GM12878 (cell line): ENCODE measurements at regions not wholly inside any gene's neighbourhood (a gene's known extent, or its start where the extent isn't known, plus 50 kb on each side); places are given as distances from the start of the nearest gene placed in this dataset.
A peak's percentile ranks its signal among the peaks of the same experiment; 100 is the strongest.

Experiments used
- ATAC-seq: fragments of 200-7000 bp; cut with Tn5 transposase; 3 replicates; pipeline ENCODE4 v1.9.1; 2020; ENCODE audit warnings: mild to moderate bottlenecking, moderate library complexity
- BruUV-seq: library from RNA; stranded (reverse); fragments of 400-500 nt; replicated peaks from 2 replicates; lab custom pipeline; 2021; lab: Mats Ljungman, UMichigan
- CTCF ChIA-PET: fragments of 300-600 bp; sonication (Branson Sonifier 250); formaldehyde crosslinking; extraction: SDS; loops from one replicate; lab custom pipeline; 2021; ENCODE audit warnings: inconsistent platforms; lab: Yijun Ruan, JAX
- POLR2A ChIA-PET: fragments of 350-600 bp; formaldehyde crosslinking; extraction: SDS; loops from one replicate; lab custom pipeline; 2021; ENCODE audit warnings: inconsistent platforms; lab: Charles Lee
- RAD21 ChIA-PET: fragments of 300-600 bp; sonication (Branson Sonifier 250); formaldehyde crosslinking; loops from one replicate; lab custom pipeline; 2023; ENCODE audit warnings: antibody characterized with exemption; ENCODE audit not compliant: unreplicated experiment; lab: Charles Lee
- SMC1A ChIA-PET: fragments of 300-600 bp; sonication (Branson Sonifier 250); formaldehyde crosslinking; loops from one replicate; lab custom pipeline; 2023; ENCODE audit not compliant: unreplicated experiment, uncharacterized antibody; lab: Charles Lee
- DNase-seq: peaks from one replicate; pipeline ENCODE4 v3.0.0-alpha.2; 2011; ENCODE audit warnings: low read depth, low spot score
- FAIRE-seq: peaks from 3 replicates; lab custom pipeline; 2011; peaks lifted over from hg19 to GRCh38; lab: Jason Lieb, UNC
- H2AFZ ChIP-seq: 2 replicates; pipeline ENCODE4 v1.6.0; 2011; ENCODE audit warnings: low read depth, low read length, control low read depth; ENCODE audit not compliant: control insufficient read depth
- H3K27ac ChIP-seq: 2 replicates; pipeline ENCODE4 v1.5.1; 2011; ENCODE audit warnings: control low read depth; ENCODE audit not compliant: control insufficient read depth, insufficient read depth
- H3K27me3 ChIP-seq, 2 experiments: replicated peaks in 1 of 2; 2 replicates each; pipeline versions ENCODE4 v1.6.0 to v1.6.1; 2011; ENCODE audit warnings: low read length in 1 of 2; ENCODE audit not compliant: control insufficient read depth in 2 of 2, insufficient read depth in 2 of 2
- H3K36me3 ChIP-seq, 2 experiments: 2 replicates each; pipeline ENCODE4 v1.5.1; 2011; ENCODE audit warnings: low read length in 1 of 2; ENCODE audit not compliant: control insufficient read depth in 2 of 2, insufficient read depth in 2 of 2
- H3K4me1 ChIP-seq: 2 replicates; pipeline ENCODE4 v1.6.1; 2011; ENCODE audit warnings: mild to moderate bottlenecking, low read length, moderate library complexity, mixed read lengths; ENCODE audit not compliant: control insufficient read depth, insufficient read depth
- H3K4me2 ChIP-seq: 2 replicates; pipeline ENCODE4 v1.6.0; 2011; ENCODE audit warnings: control low read depth; ENCODE audit not compliant: control insufficient read depth, insufficient read depth
- H3K4me3 ChIP-seq: fragments of 200-600 bp; sonication (generic); 2 replicates; pipeline ENCODE4 v1.5.1; 2016
- H3K79me2 ChIP-seq: 2 replicates; pipeline ENCODE4 v1.6.0; 2011; ENCODE audit warnings: low read length; ENCODE audit not compliant: control insufficient read depth, insufficient read depth
- H3K9ac ChIP-seq: 2 replicates; pipeline ENCODE4 v1.8.0; 2011; ENCODE audit warnings: low read length, control low read depth, mixed read lengths; ENCODE audit not compliant: control insufficient read depth, insufficient read depth
- H3K9me3 ChIP-seq: replicated peaks from 3 replicates; pipeline ENCODE4 v1.5.1; 2011; ENCODE audit warnings: mild to moderate bottlenecking, low read length; ENCODE audit not compliant: control insufficient read depth, insufficient read depth
- H4K20me1 ChIP-seq: 2 replicates; pipeline ENCODE4 v1.6.0; 2011; ENCODE audit not compliant: control insufficient read depth, insufficient read depth
- BCL11A ChIP-seq: IDR thresholded peaks from 2 replicates; pipeline ENCODE4 v1.6.1; 2011; ENCODE audit warnings: low read depth, low read length
- ETV6 ChIP-seq, 2 experiments: fragments of 450-650 bp in 1 of 2; IDR thresholded peaks in 1 of 2; conservative IDR thresholded peaks in 1 of 2; 2 replicates each; pipeline ENCODE4 v1.6.1; 2014; ENCODE audit warnings: antibody characterized with exemption in 1 of 2, borderline replicate concordance in 1 of 2, low read depth in 1 of 2, mild to moderate bottlenecking in 1 of 2, moderate library complexity in 1 of 2
- FOXK2 ChIP-seq: fragments of 450-650 bp; IDR thresholded peaks from 2 replicates; pipeline ENCODE4 v1.6.1; 2017; ENCODE audit warnings: mild to moderate bottlenecking, moderate library complexity
- IRF3 ChIP-seq: fragments of 450-650 bp; IDR thresholded peaks from 2 replicates; pipeline ENCODE4 v1.6.1; 2014; ENCODE audit warnings: mild to moderate bottlenecking
- JUNB ChIP-seq: IDR thresholded peaks from 2 replicates; pipeline ENCODE4 v1.6.1; 2016; ENCODE audit warnings: antibody characterized with exemption, mild to moderate bottlenecking
- MEF2A ChIP-seq: IDR thresholded peaks from 2 replicates; pipeline ENCODE4 v1.6.1; 2011; ENCODE audit warnings: low read depth, mild to moderate bottlenecking, low read length, moderate library complexity; ENCODE audit not compliant: insufficient read depth
- POLR2AphosphoS2 ChIP-seq: IDR thresholded peaks from 2 replicates; pipeline ENCODE4 v1.6.1; 2011; ENCODE audit warnings: low read depth, mild to moderate bottlenecking, low read length, improper control_type of control experiment, moderate library complexity
- RCOR1 ChIP-seq: conservative IDR thresholded peaks from 2 replicates; pipeline ENCODE4 v1.6.1; 2012; ENCODE audit warnings: low read depth, low read length, improper control_type of control experiment
- SIX5 ChIP-seq: IDR thresholded peaks from 2 replicates; pipeline ENCODE4 v1.6.1; 2011; ENCODE audit warnings: mild to moderate bottlenecking, low read depth, low read length, moderate library complexity; ENCODE audit not compliant: severe bottlenecking
- SP1 ChIP-seq: IDR thresholded peaks from one replicate; pipeline ENCODE4 v1.6.1; 2011; ENCODE audit warnings: low read depth, low read length
- TARDBP ChIP-seq: IDR thresholded peaks from 2 replicates; pipeline ENCODE4 v1.6.1; 2016; ENCODE audit warnings: borderline replicate concordance
- USF1 ChIP-seq: IDR thresholded peaks from 2 replicates; pipeline ENCODE4 v1.6.1; 2011; ENCODE audit warnings: borderline replicate concordance, low read depth, mild to moderate bottlenecking, moderate library complexity, mixed read lengths, low read length; ENCODE audit not compliant: insufficient read depth; ENCODE audit errors: extremely low read length
- ZNF217 ChIP-seq: fragments of 450-650 bp; IDR thresholded peaks from 2 replicates; pipeline ENCODE4 v1.6.1; 2017; ENCODE audit warnings: antibody characterized with exemption, mild to moderate bottlenecking
- ZNF274 ChIP-seq: IDR thresholded peaks from one replicate; pipeline ENCODE4 v1.8.0; 2011; ENCODE audit not compliant: insufficient read length, insufficient read depth
- WGBS: methylation state at CpG from one replicate; pipeline ENCODE4 v1.1.6; 2016; ENCODE audit warnings: low lambda C conversion rate; ENCODE audit not compliant: insufficient replicate concordance, insufficient coverage; ENCODE audit errors: missing lambda C conversion rate; 5-methylcytosine and 5-hydroxymethylcytosine counted together
- in situ Hi-C: fragments of 300-500 bp; cut with MboI; formaldehyde crosslinking; loops from 9 replicates; pipeline ENCODE4 v1.14.3; 2018; ENCODE audit warnings: mixed read lengths
- intact Hi-C: fragments of 100-400 bp; cut with micrococcal nuclease; formaldehyde crosslinking; loops from one replicate; pipeline ENCODE4 v1.14.2; 2022; ENCODE audit not compliant: unreplicated experiment

- no peaks in the 10 kb centered on the region for H3K79me2 ChIP-seq
- H3K9me3 ChIP-seq: no peaks in the 10 kb centered on the region
- no peak overlapping the region for H3K27ac ChIP-seq
- no peak overlapping the region for H3K4me2 ChIP-seq
- H3K36me3 ChIP-seq: no peaks in the 10 kb centered on the region
- CTCF ChIA-PET: interaction anchor here (0.7 to 11.6 kb wide), 2 partner anchors 145 to 229 kb away, joined by 3 to 225 read pairs; no protein-coding TSS in a partner anchor
- DNase-seq (no peak), FAIRE-seq (no peak), ATAC-seq (no peak)
- SMC1A ChIA-PET: interaction anchor here (0.6 to 9.1 kb wide), 3 partner anchors 10 to 146 kb away, joined by 3 to 119 read pairs (median 3); no protein-coding TSS in a partner anchor
- POLR2A ChIA-PET: interaction anchor here (0.6 kb wide), 1 partner anchor 39 kb away, joined by 3 read pairs; no protein-coding TSS in a partner anchor
- H2AFZ ChIP-seq: no peak overlapping the region
- WGBS: 32% methylated on average over 3 of the region's 3 CpGs
- no peak overlapping the region for H3K4me3 ChIP-seq
- H3K4me1 ChIP-seq: no peaks in the 10 kb centered on the region
- no peak overlapping the region for H3K9ac ChIP-seq
- RAD21 ChIA-PET: interaction anchor here (0.7 kb wide), 1 partner anchor 147 kb away, joined by 3 read pairs; no protein-coding TSS in a partner anchor
- H3K27me3 ChIP-seq: no peaks in the 10 kb centered on the region
- BruUV-seq: no TSS peak
- TF ChIP-seq POLR2AphosphoS2 (no peak), ETV6 (conservative IDR thresholded peaks at IDR 0.05 in 1 of 2, IDR thresholded peaks at IDR 0.05 in 1 of 2; ENCODE audit: borderline replicate concordance in 1 of 2, low read depth in 1 of 2) (no peak), ZNF274 (no peak), IRF3 (no peak), MEF2A (no peak)
- H4K20me1 ChIP-seq: no peaks in the 10 kb centered on the region
- intact Hi-C loops (no loop called here), in situ Hi-C loops (no loop called here)
Observed at GRCh38 chr13:29917650-29918049, 67.2 kb upstream of the UBL3 start.

DNA sequence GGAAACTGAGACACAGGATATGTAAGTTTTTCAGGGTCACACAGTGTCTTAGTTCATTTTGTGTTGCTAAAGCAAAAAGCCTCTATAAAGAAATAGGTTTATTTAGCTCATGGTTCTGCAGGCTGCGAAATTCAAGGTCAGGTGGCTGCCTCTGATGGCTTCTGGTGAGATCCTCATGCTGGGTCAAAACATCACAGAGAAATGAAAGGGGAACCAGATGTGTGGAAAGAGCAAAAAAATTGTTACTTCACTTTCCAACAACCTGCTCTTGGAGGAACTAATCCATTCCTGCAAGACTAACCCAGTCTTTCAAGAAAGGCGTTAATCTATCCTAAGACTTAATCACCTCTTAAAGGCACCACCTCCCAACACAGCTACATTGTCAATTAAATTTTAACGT lies 64.2 kb upstream of the UBL3 start:
- H3K4me2 ChIP-seq: no peak overlapping the region
- H3K4me1 ChIP-seq: no peaks in the 10 kb centered on the region
- ChIA-PET SMC1A (no interaction called here), CTCF (no interaction called here), POLR2A (no interaction called here), RAD21 (no interaction called here)
- no peaks in the 10 kb centered on the region; a peak in 1 of 4 replicates for H3K27me3 ChIP-seq
- H3K79me2 ChIP-seq: no peaks in the 10 kb centered on the region
- H3K4me3 ChIP-seq: no peak overlapping the region
- BruUV-seq: no TSS peak
- H4K20me1 ChIP-seq: no peaks in the 10 kb centered on the region
- ATAC-seq: no peak
- no peak overlapping the region for H3K27ac ChIP-seq
- FAIRE-seq: peak; percentile 49
- in situ Hi-C loops: no loop called here
- no peak overlapping the region for H3K9ac ChIP-seq
- no peaks in the 10 kb centered on the region for H3K36me3 ChIP-seq
- no peak for DNase-seq
- H3K9me3 ChIP-seq: no peaks in the 10 kb centered on the region
- WGBS: 37% methylated on average over 3 of the region's 3 CpGs
- H2AFZ ChIP-seq: no peak overlapping the region
- intact Hi-C loops: loop anchor here (5.0 kb wide), 1 partner anchor 62 kb away; the partner anchor contains the start of gene UBL3
- TF ChIP-seq TARDBP (no peak), JUNB (no peak), SP1 (no peak), ZNF217 (no peak), IRF3 (no peak), RCOR1 (no peak), USF1 (no peak), BCL11A (no peak), FOXK2 (no peak), SIX5 (no peak)
